MM.1S (cell line): ENCODE measurements at regions not wholly inside any gene's neighbourhood (a gene's known extent, or its start where the extent isn't known, plus 50 kb on each side); places are given as distances from the start of the nearest gene placed in this dataset.
"Not testable (repeated sequence)": the region's sequence is repeated elsewhere in the genome, so short reads cannot be mapped to it uniquely, and the experiment has no call there.

ENCODE experiments used
- EZH2 ChIP-seq: fragments of 300-600 bp; sonication (generic); optimal IDR thresholded peaks from 2 replicates; pipeline ENCODE3; 2017; ENCODE audit warnings: low read depth, mild to moderate bottlenecking, antibody characterized with exemption, low read length, mixed read lengths
- TF ChIP-seq, protein P1 (sequence below): fragments of 300-600 bp; sonication (generic); IDR thresholded peaks from 2 replicates; pipeline ENCODE4 v1.5.1; 2016; ENCODE audit warnings: antibody characterized with exemption, low read length, mixed read lengths

DNA sequence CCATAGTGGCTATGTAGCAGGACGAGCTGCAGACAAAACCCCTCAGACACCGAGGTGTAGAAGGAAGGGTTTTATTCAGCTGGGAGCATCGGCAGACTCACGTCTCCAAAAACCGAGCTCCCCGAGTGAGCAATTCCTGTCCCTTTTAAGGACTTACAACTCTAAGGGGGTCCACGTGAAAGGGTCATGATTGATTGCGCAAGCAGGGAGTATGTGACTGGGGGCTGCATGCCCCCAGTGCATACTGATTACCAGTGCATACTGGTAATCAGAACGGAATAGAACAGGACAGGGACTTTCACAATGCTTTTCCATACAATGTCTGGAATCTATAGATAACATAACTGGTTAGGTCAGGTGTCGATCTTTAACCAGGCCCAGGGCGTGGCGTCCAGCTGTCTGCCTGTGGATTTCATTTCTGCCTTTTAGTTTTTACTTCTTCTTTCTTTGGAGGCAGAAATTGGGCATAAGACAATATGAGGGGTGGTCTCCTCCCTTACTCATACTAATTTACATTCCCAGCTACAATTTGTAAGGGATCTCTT lies 447.3 kb downstream of the OTOL1 start:
- TF ChIP-seq, protein P1, sequence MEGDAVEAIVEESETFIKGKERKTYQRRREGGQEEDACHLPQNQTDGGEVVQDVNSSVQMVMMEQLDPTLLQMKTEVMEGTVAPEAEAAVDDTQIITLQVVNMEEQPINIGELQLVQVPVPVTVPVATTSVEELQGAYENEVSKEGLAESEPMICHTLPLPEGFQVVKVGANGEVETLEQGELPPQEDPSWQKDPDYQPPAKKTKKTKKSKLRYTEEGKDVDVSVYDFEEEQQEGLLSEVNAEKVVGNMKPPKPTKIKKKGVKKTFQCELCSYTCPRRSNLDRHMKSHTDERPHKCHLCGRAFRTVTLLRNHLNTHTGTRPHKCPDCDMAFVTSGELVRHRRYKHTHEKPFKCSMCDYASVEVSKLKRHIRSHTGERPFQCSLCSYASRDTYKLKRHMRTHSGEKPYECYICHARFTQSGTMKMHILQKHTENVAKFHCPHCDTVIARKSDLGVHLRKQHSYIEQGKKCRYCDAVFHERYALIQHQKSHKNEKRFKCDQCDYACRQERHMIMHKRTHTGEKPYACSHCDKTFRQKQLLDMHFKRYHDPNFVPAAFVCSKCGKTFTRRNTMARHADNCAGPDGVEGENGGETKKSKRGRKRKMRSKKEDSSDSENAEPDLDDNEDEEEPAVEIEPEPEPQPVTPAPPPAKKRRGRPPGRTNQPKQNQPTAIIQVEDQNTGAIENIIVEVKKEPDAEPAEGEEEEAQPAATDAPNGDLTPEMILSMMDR, result not testable (repeated sequence)
- TF ChIP-seq EZH2, result not testable (repeated sequence)
